Erythroblast (primary cell): ENCODE measurements at regions not wholly inside any gene's neighbourhood (a gene's known extent, or its start where the extent isn't known, plus 50 kb on each side); places are given as distances from the start of the nearest gene placed in this dataset.

ENCODE experiments used
- GATA1 ChIP-seq: IDR thresholded peaks from 2 replicates; pipeline ENCODE4 v1.6.1; 2011; ENCODE audit warnings: low read depth, mild to moderate bottlenecking, control low read depth, low read length, moderate library complexity
- POLR2A ChIP-seq: IDR thresholded peaks from 2 replicates; pipeline ENCODE4 v1.6.1; 2011; ENCODE audit warnings: mild to moderate bottlenecking, low read length

- TF ChIP-seq GATA1 (no peak), POLR2A (no peak)
Measured at GRCh38 chr6:133769463-133769862, 119.5 kb upstream of the TCF21 start.
